SK-N-MC (cell line): ENCODE measurements at regions not wholly inside any gene's neighbourhood (a gene's known extent, or its start where the extent isn't known, plus 50 kb on each side); places are given as distances from the start of the nearest gene placed in this dataset.

Experiments used
- EZH2 ChIP-seq: fragments of 200-600 bp; sonication (generic); IDR thresholded peaks from one replicate; pipeline ENCODE4 v1.6.1; 2017; ENCODE audit warnings: antibody characterized with exemption
- POLR2AphosphoS5 ChIP-seq: IDR thresholded peaks from 2 replicates; pipeline ENCODE4 v1.6.1; 2012; ENCODE audit warnings: mild to moderate bottlenecking, low read depth, low read length, borderline replicate concordance

- no peak for TF ChIP-seq EZH2
- TF ChIP-seq POLR2AphosphoS5: no peak
These were observed 484.5 kb upstream of the TMPRSS15 start for GRCh38 chr21:18887922-18888602.
